Vagina (tissue), 2 donors: ENCODE measurements at regions not wholly inside any gene's neighbourhood (a gene's known extent, or its start where the extent isn't known, plus 50 kb on each side); places are given as distances from the start of the nearest gene placed in this dataset.

ENCODE experiments used
- POLR2A ChIP-seq, 2 donors: fragments of 450-650 bp; IDR thresholded peaks; one replicate each; pipeline ENCODE4 v1.6.1; 2017; ENCODE audit warnings: antibody characterized with exemption in 2 of 2, mild to moderate bottlenecking in 2 of 2, moderate library complexity in 2 of 2
- POLR2AphosphoS5 ChIP-seq, 2 donors: sonication (generic); formaldehyde crosslinking; IDR thresholded peaks; one replicate each; pipeline ENCODE4 v1.9.0; 2017; ENCODE audit warnings: antibody characterized with exemption in 2 of 2, mild to moderate bottlenecking in 2 of 2, low read depth in 1 of 2; ENCODE audit not compliant: insufficient read depth in 1 of 2
- TF ChIP-seq, protein P1 (sequence below), 3 experiments: fragments of 450-650 bp in 2 of 3; fragments of 200-600 bp in 1 of 3; sonication (generic) in 1 of 3; IDR thresholded peaks; one replicate each; pipeline ENCODE4 v1.5.1; 2017 to 2019; ENCODE audit warnings: antibody characterized with exemption in 3 of 3, mild to moderate bottlenecking in 2 of 3, moderate library complexity in 2 of 3

- TF ChIP-seq POLR2AphosphoS5 (IDR thresholded peaks at IDR 0.05; ENCODE audit: insufficient read depth in 1 of 2, low read depth in 1 of 2) (no peak), POLR2A (IDR thresholded peaks at IDR 0.05) (no peak)
- TF ChIP-seq, protein P1, sequence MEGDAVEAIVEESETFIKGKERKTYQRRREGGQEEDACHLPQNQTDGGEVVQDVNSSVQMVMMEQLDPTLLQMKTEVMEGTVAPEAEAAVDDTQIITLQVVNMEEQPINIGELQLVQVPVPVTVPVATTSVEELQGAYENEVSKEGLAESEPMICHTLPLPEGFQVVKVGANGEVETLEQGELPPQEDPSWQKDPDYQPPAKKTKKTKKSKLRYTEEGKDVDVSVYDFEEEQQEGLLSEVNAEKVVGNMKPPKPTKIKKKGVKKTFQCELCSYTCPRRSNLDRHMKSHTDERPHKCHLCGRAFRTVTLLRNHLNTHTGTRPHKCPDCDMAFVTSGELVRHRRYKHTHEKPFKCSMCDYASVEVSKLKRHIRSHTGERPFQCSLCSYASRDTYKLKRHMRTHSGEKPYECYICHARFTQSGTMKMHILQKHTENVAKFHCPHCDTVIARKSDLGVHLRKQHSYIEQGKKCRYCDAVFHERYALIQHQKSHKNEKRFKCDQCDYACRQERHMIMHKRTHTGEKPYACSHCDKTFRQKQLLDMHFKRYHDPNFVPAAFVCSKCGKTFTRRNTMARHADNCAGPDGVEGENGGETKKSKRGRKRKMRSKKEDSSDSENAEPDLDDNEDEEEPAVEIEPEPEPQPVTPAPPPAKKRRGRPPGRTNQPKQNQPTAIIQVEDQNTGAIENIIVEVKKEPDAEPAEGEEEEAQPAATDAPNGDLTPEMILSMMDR (IDR thresholded peaks at IDR 0.05), result no peak
These were observed 345.9 kb upstream of the HS6ST1 start for GRCh38 chr2:128664499-128664971.
